ENCODE measurements at regions not wholly inside any gene's neighbourhood (a gene's known extent, or its start where the extent isn't known, plus 50 kb on each side); places are given as distances from the start of the nearest gene placed in this dataset.
"Not testable (repeated sequence)": the region's sequence is repeated elsewhere in the genome, so short reads cannot be mapped to it uniquely, and the experiment has no call there.

DNA sequence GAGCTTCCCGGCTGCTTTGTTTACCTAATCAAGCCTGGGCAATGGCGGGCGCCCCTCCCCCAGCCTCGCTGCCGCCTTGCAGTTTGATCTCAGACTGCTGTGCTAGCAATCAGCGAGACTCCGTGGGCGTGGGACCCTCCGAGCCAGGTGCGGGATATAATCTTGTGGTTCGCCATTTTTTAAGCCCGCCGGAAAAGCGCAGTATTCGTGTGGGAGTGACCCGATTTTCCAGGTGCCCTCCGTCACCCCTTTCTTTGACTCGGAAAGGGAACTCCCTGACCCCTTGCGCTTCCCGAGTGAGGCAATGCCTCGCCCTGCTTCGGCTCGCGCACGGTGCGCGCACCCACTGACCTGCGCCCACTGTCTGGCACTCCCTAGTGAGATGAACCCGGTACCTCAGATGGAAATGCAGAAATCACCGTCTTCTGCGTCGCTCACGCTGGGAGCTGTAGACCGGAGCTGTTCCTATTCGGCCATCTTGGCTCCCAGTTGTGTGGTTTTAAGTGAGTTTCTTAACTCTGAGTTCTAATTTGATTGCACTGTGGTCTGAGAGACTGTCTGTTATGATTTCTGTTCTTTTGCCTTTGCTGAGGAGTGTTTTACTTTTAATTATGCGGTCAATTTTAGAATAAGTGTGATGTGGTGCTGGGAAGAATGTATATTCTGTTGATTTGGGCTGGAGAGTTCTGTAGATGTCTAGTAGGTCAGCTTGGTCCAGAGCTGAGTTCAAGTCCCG is 71.9 kb downstream of the ADCYAP1 start:
- H3K36me3 ChIP-seq (ENCODE audit: insufficient read depth in 1 of 2, low read depth in 1 of 2); DNase-seq; H3K27ac ChIP-seq; ATAC-seq; H3K27me3 ChIP-seq (ENCODE audit: insufficient read depth in 3 of 3, low read length in 2 of 3); H3K9me3 ChIP-seq; intact Hi-C loops (cut with DNase I); H3K4me3 ChIP-seq; H3K4me1 ChIP-seq: not testable (repeated sequence)
- WGBS, 3 donors = 85 to 92% (median 86%) methylated on average over 19 to 20 of the region's 37 CpGs

DNA sequence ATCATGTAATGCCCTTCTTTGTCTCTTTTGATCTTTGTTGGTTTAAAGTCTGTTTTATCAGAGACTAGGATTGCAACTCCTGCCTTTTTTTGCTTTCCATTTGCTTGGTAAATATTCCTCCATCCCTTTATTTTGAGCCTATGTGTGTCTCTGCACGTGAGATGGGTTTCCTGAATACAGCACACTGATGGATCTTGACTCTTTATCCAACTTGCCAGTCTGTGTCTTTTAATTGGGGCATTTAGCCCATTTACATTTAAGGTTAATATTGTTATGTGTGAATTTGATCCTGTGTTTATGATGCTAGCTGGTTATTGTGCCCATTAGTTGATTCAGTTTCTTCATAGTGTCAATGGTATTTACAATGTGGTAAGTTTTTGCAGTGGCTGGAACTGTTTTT is 72.7 kb downstream of the ADCYAP1 start:
- WGBS, 3 donors = 50 to 83% (median 56%) methylated on average over 1 of the region's 1 CpG
- intact Hi-C loops (cut with DNase I); H3K27ac ChIP-seq; DNase-seq; H3K4me3 ChIP-seq; H3K36me3 ChIP-seq (ENCODE audit: insufficient read depth in 1 of 2, low read depth in 1 of 2); ATAC-seq; H3K27me3 ChIP-seq (ENCODE audit: insufficient read depth in 3 of 3, low read length in 2 of 3); H3K9me3 ChIP-seq; H3K4me1 ChIP-seq: not testable (repeated sequence)

DNA sequence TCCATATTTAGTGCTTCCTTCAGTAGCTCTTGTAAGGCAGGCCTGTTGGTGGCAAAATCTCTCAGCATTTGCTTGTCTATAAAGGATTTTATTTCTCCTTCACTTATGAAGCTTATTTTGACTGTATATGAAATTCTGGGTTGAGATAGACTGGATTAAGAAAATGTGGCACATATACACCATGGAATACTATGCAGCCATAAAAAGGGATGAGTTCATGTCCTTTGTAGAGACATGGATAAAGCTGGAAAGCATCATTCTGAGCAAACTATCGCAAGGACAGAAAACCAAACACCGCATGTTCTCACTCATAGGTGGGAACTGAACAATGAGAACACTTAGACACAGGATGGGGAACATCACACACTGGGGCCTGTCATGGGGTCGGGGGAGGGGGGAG is 73.1 kb downstream of the ADCYAP1 start:
- H3K4me1 ChIP-seq; DNase-seq; H3K27ac ChIP-seq; H3K9me3 ChIP-seq; H3K36me3 ChIP-seq (ENCODE audit: insufficient read depth in 1 of 2, low read depth in 1 of 2); H3K4me3 ChIP-seq; H3K27me3 ChIP-seq (ENCODE audit: insufficient read depth in 3 of 3, low read length in 2 of 3); ATAC-seq; intact Hi-C loops (cut with DNase I): not testable (repeated sequence)
- 75 to 86% (median 76%) methylated on average over 3 of the region's 3 CpGs for WGBS, 3 donors

DNA sequence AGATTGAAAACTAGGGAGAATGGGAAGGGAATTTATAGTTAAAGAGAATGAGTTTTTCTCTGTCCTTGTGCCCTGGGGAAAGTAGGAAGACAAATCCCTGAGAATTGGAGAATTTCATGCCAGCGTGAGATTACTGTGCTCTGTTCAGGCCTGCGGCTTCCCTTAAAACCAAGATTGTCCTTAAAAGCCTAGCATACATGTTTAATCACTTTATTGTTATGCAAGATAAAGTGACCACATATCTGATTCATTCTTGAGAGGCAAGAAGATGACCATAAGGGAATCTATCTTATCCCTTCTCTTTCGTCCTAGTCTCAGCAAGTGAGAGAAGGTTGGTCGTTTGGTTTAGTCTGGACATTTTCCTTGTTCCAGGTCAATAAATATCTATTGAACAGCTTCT is 75.9 kb downstream of the ADCYAP1 start:
- no peak for DNase-seq
- Histone ChIP-seq H3K27ac (no peak overlapping the region), H3K4me1 (no peaks in the 10 kb centered on the region), H3K36me3 (ENCODE audit: insufficient read depth in 1 of 2, low read depth in 1 of 2) (no peaks in the 10 kb centered on the region), H3K27me3 (ENCODE audit: insufficient read depth in 3 of 3, low read length in 2 of 3) (no peaks in the 10 kb centered on the region), H3K4me3 (no peak overlapping the region), H3K9me3 (no peaks in the 10 kb centered on the region)
- intact Hi-C loops (cut with DNase I) = no loop called here
- TF ChIP-seq, protein P1, sequence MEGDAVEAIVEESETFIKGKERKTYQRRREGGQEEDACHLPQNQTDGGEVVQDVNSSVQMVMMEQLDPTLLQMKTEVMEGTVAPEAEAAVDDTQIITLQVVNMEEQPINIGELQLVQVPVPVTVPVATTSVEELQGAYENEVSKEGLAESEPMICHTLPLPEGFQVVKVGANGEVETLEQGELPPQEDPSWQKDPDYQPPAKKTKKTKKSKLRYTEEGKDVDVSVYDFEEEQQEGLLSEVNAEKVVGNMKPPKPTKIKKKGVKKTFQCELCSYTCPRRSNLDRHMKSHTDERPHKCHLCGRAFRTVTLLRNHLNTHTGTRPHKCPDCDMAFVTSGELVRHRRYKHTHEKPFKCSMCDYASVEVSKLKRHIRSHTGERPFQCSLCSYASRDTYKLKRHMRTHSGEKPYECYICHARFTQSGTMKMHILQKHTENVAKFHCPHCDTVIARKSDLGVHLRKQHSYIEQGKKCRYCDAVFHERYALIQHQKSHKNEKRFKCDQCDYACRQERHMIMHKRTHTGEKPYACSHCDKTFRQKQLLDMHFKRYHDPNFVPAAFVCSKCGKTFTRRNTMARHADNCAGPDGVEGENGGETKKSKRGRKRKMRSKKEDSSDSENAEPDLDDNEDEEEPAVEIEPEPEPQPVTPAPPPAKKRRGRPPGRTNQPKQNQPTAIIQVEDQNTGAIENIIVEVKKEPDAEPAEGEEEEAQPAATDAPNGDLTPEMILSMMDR (IDR thresholded peaks at IDR 0.05) = no peak
- ATAC-seq = no peak
- 72 to 81% (median 80%) methylated on average over 4 of the region's 4 CpGs for WGBS, 3 donors

DNA sequence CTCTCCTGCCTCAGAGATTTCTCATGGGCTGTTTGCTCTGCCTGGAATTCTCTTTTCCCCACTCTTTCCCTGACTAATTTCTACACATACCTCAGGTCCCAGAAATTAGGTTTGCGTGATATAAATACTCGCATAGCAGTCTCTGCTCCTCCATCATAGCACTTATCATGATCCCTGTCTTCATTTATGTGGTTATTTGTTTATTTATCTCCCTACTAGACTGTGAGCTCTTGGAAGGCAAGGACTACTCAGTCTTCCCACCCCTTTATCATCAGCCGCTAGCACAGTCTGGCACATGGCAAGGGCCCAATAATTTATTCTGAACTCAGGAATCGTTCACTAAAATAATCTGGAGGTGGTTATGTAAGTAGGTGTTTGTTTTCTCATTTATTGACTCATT is 79.3 kb downstream of the ADCYAP1 start:
- Histone ChIP-seq H3K36me3 (ENCODE audit: insufficient read depth in 1 of 2, low read depth in 1 of 2) (no peaks in the 10 kb centered on the region), H3K9me3 (no peaks in the 10 kb centered on the region), H3K4me3 (no peak overlapping the region), H3K27ac (no peak overlapping the region), H3K4me1 (no peaks in the 10 kb centered on the region), H3K27me3 (ENCODE audit: insufficient read depth in 3 of 3, low read length in 2 of 3) (no peaks in the 10 kb centered on the region)
- TF ChIP-seq, protein P1 (IDR thresholded peaks at IDR 0.05) = no peak
- WGBS, 3 donors = 69 to 77% (median 75%) methylated on average over 4 of the region's 4 CpGs
- intact Hi-C loops (cut with DNase I) = no loop called here
- ATAC-seq (no peak), DNase-seq (no peak)

DNA sequence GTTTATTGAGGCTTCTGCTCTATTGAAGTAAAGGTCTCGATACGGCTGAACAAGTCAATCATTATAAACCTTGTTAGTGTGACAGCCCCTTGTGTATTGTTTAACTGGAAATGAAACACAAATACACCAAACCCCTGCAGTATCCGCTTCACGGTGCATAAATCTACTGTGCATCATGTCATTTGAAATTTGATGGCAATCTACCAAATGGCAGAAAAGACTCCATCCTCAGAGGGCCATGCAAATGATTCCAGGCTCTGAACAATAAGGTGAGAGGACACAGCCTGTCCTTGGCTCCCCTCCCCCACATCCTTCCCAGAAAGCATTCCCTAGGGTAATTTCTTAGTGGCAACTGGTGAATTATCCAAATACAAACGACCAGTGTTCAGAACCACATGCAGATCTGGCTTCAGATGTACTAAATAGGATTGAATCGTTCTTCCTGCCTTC is 80.6 kb downstream of the ADCYAP1 start:
- no peak overlapping the region for H3K27ac ChIP-seq
- H3K4me1 ChIP-seq = no peaks in the 10 kb centered on the region
- intact Hi-C loops (cut with DNase I) = no loop called here
- H3K36me3 ChIP-seq (ENCODE audit: insufficient read depth in 1 of 2, low read depth in 1 of 2) = no peaks in the 10 kb centered on the region
- 12 to 14% (median 14%) methylated on average over 6 of the region's 6 CpGs for WGBS, 3 donors
- no peak overlapping the region for H3K4me3 ChIP-seq
- H3K9me3 ChIP-seq = no peaks in the 10 kb centered on the region
- DNase-seq (no peak), ATAC-seq (peak in 1 of 4 donors; percentile 22)
- TF ChIP-seq, protein P1 (IDR thresholded peaks at IDR 0.05) = no peak
- no peaks in the 10 kb centered on the region for H3K27me3 ChIP-seq (ENCODE audit: insufficient read depth in 3 of 3, low read length in 2 of 3)
